ENCODE measurements at regions not wholly inside any gene's neighbourhood (a gene's known extent, or its start where the extent isn't known, plus 50 kb on each side); places are given as distances from the start of the nearest gene placed in this dataset.

GRCh38 chr10:133000648-133001047 lies 58.3 kb upstream of the CFAP46 start:
- no peak for TF ChIP-seq NFYB (CRISPR knock-in tag; conservative IDR thresholded peaks at IDR 0.05; ENCODE audit: low read depth)
- no peak for TF ChIP-seq IRF2 (CRISPR knock-in tag; IDR thresholded peaks at IDR 0.05; ENCODE audit: borderline replicate concordance, low read depth)
- TF ChIP-seq SMAD4 (CRISPR knock-in tag; IDR thresholded peaks at IDR 0.05) = no peak
- TF ChIP-seq CTCF (IDR thresholded peaks at IDR 0.05) = no peak
- no peak for TF ChIP-seq E2F5 (CRISPR knock-in tag; IDR thresholded peaks at IDR 0.05)
- no peak for TF ChIP-seq ZBTB21 (CRISPR knock-in tag; IDR thresholded peaks at IDR 0.05; ENCODE audit: borderline replicate concordance)
- TF ChIP-seq FOXP1 (CRISPR knock-in tag; IDR thresholded peaks at IDR 0.05; ENCODE audit: borderline replicate concordance) = no peak
- no peak for TF ChIP-seq CREB1 (CRISPR knock-in tag; IDR thresholded peaks at IDR 0.05)
- TF ChIP-seq TEAD1 (CRISPR knock-in tag; IDR thresholded peaks at IDR 0.05) = no peak
- TF ChIP-seq PRRX2 (CRISPR knock-in tag; IDR thresholded peaks at IDR 0.05) = no peak
- TF ChIP-seq MAX (CRISPR knock-in tag; IDR thresholded peaks at IDR 0.05) = no peak
- no peak for TF ChIP-seq PRDM15 (CRISPR knock-in tag; IDR thresholded peaks at IDR 0.05)
- no peak for TF ChIP-seq ATF3 (CRISPR knock-in tag; conservative IDR thresholded peaks at IDR 0.05)

All from WTC11 (cell line).